ENCODE measurements at regions not wholly inside any gene's neighbourhood (a gene's known extent, or its start where the extent isn't known, plus 50 kb on each side); places are given as distances from the start of the nearest gene placed in this dataset.

DNA sequence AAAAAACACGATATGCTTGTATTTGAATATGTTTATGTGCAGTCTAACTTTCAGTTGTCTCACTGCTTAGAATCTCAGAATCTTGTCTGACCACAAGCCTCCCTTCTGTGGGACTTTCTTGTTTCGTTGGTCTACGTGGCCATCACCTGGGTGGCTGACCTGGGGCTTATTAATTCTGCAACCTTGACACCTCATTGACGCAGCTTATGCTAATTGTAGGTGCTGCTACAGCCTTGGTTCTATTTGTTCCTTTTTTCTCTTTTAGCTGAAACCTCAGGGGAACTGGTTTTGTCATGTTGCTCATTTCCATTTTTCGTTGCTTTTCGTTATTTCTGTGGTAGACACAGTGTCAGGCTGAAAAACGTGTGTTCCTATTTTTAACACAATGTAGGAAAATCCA lies 273.7 kb downstream of the SLC4A3 start:
- Mint-ChIP-seq H3K36me3 (ENCODE audit: insufficient read depth) (no peaks in the 10 kb centered on the region), H3K9me3 (ENCODE audit: low read depth) (no peaks in the 10 kb centered on the region), H3K27ac (no peak overlapping the region), H3K27me3 (no peaks in the 10 kb centered on the region), H3K4me1 (ENCODE audit: low read depth) (peaks cover 12% of the 10 kb centered on the region), H3K4me3 (ENCODE audit: low read depth) (no peak overlapping the region)
- no peak for DNase-seq (ENCODE audit: low spot score, unreplicated experiment)
- TF ChIP-seq, protein P1, sequence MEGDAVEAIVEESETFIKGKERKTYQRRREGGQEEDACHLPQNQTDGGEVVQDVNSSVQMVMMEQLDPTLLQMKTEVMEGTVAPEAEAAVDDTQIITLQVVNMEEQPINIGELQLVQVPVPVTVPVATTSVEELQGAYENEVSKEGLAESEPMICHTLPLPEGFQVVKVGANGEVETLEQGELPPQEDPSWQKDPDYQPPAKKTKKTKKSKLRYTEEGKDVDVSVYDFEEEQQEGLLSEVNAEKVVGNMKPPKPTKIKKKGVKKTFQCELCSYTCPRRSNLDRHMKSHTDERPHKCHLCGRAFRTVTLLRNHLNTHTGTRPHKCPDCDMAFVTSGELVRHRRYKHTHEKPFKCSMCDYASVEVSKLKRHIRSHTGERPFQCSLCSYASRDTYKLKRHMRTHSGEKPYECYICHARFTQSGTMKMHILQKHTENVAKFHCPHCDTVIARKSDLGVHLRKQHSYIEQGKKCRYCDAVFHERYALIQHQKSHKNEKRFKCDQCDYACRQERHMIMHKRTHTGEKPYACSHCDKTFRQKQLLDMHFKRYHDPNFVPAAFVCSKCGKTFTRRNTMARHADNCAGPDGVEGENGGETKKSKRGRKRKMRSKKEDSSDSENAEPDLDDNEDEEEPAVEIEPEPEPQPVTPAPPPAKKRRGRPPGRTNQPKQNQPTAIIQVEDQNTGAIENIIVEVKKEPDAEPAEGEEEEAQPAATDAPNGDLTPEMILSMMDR (IDR thresholded peaks at IDR 0.05; ENCODE audit: unreplicated experiment), result no peak

DNA sequence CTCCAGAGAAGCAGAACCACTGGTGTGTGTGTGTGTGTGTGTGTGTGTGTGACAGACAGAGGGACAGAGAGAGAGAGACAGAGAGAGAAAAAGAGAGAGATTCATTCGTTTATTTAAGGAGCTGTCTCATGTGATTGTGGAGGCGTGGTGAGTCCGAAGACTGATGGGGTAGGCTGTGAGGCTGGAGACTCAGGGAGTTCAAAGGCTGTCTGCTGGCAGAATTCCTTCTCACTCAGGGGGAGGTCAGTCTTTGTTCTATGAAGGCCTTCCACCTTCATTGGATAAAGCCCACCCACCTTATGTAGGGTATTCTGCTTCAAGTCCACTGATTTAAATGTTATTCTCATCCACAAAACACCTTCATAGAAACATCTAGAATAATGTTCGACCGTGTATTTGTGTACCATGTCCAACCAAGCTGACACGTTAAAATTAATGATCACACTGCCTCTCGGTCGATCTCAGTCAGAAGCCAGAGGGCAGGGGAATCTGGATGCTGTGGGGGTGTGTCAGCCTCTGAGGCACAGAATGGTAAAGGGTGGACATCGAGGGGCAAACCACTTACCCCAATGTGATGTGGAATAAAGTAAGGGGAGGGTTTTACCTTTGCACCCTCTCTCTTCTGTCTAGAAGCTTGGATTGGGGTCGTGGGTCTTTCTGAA lies 275.6 kb downstream of the SLC4A3 start:
- Mint-ChIP-seq H3K9me3 (ENCODE audit: low read depth) (no peaks in the 10 kb centered on the region), H3K4me1 (ENCODE audit: low read depth) (peaks cover 12% of the 10 kb centered on the region), H3K27me3 (no peaks in the 10 kb centered on the region), H3K4me3 (ENCODE audit: low read depth) (no peak overlapping the region), H3K36me3 (ENCODE audit: insufficient read depth) (no peaks in the 10 kb centered on the region), H3K27ac (peak overlapping the region; percentile 11)
- no peak for DNase-seq (ENCODE audit: low spot score, unreplicated experiment)
- TF ChIP-seq, protein P1 (IDR thresholded peaks at IDR 0.05; ENCODE audit: unreplicated experiment), result no peak

DNA sequence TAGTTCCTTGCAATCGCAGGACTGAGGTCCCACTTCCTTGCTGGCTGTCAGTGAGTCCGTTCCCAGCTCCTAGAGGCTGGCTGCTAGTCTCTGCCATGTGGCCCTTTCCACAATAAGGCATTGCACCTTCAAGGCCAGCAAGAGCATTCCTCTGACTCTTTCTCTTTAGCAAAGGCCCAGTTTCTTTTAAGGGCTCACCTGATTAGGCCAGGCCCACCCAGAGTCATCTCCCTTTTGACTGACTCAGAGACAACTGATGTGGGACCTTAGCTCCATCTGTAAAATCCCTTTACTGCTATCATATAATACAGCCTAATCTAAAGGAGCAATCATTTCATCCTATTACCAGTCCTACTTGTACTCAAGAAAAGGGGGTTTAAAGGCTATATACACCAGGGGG lies 278.2 kb downstream of the SLC4A3 start:
- Mint-ChIP-seq H3K27me3 (peaks cover 6% of the 10 kb centered on the region), H3K27ac (no peak overlapping the region), H3K4me1 (ENCODE audit: low read depth) (peaks cover 12% of the 10 kb centered on the region), H3K9me3 (ENCODE audit: low read depth) (no peaks in the 10 kb centered on the region), H3K36me3 (ENCODE audit: insufficient read depth) (no peaks in the 10 kb centered on the region), H3K4me3 (ENCODE audit: low read depth) (no peak overlapping the region)
- TF ChIP-seq, protein P1 (IDR thresholded peaks at IDR 0.05; ENCODE audit: unreplicated experiment), result no peak
- DNase-seq (ENCODE audit: low spot score, unreplicated experiment), result no peak

DNA sequence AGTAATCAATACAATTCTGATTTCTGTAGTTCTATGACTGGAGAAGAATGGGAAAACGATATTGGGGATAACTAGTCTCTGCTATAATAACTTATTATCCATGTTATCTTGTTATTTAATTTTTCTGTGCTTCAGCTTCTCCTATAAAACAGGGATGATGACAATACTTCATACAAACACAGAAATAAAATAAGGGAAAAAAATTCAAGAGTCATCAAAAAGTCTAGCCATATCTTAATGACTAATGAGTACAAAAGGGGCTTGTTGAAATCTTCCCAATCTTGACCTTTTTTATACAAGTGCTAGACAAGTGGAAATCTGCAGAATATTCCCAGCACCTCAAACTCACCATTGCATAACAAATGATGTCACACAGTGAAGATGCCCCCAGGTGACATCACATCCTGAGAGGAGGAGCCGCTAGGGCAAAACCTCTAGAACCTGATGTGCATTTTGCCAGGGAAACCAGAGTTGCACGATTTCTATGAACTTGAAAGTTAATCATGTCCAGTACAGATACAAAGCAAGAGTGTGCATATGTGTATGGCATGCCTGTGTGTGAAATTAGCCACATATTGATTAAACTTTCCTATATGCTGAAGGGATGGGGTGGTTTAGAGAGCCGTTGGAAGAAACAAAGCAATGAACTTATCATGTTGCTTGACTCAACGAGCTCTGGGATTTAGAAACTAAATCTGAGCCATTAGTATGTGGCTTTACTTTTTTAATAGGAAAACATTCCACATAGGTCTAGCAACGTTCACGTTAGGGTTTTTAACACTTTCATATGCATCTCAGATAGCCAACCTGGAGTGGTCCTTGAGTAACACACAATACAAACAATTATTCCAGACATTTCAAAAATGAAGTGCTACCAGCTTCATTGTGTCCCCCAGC lies 278.9 kb downstream of the SLC4A3 start:
- H3K36me3 Mint-ChIP-seq (ENCODE audit: insufficient read depth), result no peaks in the 10 kb centered on the region
- H3K9me3 Mint-ChIP-seq (ENCODE audit: low read depth), result no peaks in the 10 kb centered on the region
- TF ChIP-seq, protein P1 (IDR thresholded peaks at IDR 0.05; ENCODE audit: unreplicated experiment), result no peak
- DNase-seq (ENCODE audit: low spot score, unreplicated experiment), result no peak
- H3K4me1 Mint-ChIP-seq (ENCODE audit: low read depth), result peaks cover 12% of the 10 kb centered on the region
- H3K27me3 Mint-ChIP-seq, result peaks cover 6% of the 10 kb centered on the region
- no peak overlapping the region for H3K27ac Mint-ChIP-seq
- no peak overlapping the region for H3K4me3 Mint-ChIP-seq (ENCODE audit: low read depth)

GRCh38 chr2:219907011-219907365 lies 279.6 kb downstream of the SLC4A3 start:
- Mint-ChIP-seq H3K27me3 (peaks cover 6% of the 10 kb centered on the region), H3K27ac (no peak overlapping the region), H3K9me3 (ENCODE audit: low read depth) (no peaks in the 10 kb centered on the region), H3K36me3 (ENCODE audit: insufficient read depth) (no peaks in the 10 kb centered on the region), H3K4me1 (ENCODE audit: low read depth) (peaks cover 12% of the 10 kb centered on the region), H3K4me3 (ENCODE audit: low read depth) (no peak overlapping the region)
- no peak for DNase-seq (ENCODE audit: low spot score, unreplicated experiment)
- TF ChIP-seq, protein P1 (IDR thresholded peaks at IDR 0.05; ENCODE audit: unreplicated experiment), result no peak
